MV-4-11 (cell line): ENCODE measurements at regions not wholly inside any gene's neighbourhood (a gene's known extent, or its start where the extent isn't known, plus 50 kb on each side); places are given as distances from the start of the nearest gene placed in this dataset.

Source experiments
- DNase-seq: peaks from one replicate; lab custom pipeline; 2025; lab: John Stamatoyannopoulos, UW

GRCh38 chr5:96283589-96283988 is 149.5 kb downstream of the PCSK1 start:
- DNase-seq, result no peak

DNA sequence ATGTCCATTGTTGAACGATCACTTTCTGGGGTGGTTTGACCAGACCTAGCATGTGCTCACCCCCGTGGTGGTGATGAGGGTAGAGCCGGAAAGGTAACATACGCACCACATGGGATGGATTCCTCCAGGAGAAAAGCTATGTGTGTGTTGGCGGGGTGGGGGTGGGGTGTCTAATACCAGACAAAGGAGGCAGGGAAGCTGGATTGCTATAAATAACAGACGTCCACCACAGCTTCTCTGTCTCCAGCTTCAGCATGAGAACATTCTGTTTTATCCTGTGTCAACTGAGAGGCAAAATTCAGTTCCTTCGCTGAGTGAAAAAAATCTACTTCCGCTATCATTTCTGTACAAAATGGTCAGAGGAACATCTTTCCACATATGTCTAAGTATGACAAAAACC is 151.0 kb downstream of the PCSK1 start:
- no peak for DNase-seq

DNA sequence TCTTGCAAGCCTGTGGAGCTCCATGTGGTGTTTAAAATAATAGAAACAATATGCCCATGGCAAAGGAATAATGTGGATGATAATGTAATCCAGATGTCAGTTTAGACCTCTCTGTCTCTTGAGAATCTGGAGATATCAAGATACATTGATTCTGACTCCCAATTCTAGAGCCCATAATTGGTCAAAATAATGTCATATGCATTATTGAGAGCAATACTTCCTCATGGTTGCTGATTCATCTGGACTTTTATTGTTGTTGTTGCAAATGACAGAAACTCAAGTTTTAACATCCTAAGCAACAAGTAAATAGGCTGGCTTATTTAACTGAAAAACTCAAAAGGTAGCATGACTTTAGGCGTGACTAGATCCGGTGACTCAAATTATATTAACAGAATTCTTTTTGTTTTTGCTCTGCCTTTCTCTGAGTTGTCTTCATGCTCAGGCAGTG is 152.1 kb downstream of the PCSK1 start:
- DNase-seq, result no peak

- no peak for DNase-seq
Observed at GRCh38 chr5:96279801-96280542, 153.1 kb downstream of the PCSK1 start.

GRCh38 chr5:96278981-96279380 is 154.1 kb downstream of the PCSK1 start:
- DNase-seq, result no peak

DNA sequence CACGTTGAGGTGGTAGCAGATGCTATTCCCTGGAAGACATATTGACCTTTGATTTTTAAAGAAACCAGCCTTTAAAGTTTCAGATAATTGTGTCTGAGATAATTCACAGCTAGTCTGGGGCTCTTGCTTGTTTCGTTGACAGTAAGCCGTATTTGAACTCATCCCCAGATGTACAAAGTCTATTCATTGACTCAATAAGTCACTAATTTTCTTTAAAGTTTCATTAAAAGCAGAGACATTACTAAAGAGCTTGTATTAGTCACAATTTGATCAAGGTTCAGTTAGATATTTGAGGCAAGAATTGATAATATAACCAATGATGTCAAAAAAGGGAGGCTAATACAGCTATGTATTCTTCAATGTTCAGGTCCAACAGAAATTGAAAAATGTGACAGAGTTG is 158.0 kb downstream of the PCSK1 start:
- no peak for DNase-seq

DNA sequence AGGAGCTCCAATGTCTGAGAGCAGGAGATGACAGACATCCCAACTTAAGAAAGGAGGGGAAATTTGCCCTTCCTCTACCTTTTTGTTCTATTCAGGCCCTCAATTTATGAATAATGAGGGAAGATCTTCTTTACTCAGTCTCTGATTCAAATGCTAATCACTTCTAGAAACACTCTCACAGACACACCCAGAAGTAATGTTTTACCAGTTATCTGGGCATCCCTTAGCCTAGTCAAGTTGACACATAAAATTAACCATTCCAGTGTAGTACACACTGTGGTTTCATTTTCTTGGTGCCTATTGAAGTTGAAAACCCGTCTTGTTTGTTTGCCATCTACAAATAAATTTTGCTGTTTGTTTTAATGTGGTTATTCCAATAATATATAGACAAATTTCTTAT is 167.6 kb downstream of the PCSK1 start:
- no peak for DNase-seq

- no peak for DNase-seq
Observed at GRCh38 chr5:96264047-96264446, 169.0 kb downstream of the PCSK1 start.

DNA sequence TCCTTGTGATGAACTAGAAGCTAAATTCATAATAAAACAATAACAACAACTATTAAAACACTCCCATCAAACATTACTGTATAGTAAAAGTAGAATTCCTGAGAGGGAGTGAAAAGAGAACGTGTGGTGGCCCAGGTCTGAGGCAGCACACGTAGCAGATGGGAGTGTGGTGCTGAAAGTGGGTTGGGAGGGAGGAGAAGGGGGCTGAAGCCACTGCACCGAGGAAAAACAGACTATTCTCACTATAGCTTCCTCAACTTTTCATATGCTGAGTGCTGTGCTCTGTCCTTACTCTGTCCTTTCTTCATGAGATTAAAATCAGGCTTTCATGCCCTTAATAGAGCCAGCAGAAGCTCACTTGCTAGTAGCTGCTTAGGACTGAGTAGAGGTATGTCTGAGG is 170.9 kb downstream of the PCSK1 start:
- DNase-seq, result no peak

DNA sequence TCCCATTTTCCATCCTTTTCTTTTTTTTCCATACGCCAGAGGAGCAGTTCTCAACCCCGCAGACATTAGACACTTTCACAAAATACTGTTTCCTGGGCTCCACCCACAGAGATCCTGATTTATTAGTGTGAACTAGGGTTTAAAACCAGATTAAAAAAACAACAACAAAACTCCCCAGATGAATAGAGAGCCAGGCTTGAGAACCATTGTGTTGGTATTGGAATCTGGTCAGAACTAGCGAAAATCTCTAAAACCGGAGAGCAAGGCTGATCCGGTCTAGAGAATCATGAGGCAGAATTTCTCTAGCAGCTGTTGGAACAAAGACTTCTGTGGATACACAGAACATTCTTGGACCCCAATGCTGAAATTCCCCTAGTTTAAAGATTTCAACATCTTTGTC is 173.0 kb downstream of the PCSK1 start:
- no peak for DNase-seq

DNA sequence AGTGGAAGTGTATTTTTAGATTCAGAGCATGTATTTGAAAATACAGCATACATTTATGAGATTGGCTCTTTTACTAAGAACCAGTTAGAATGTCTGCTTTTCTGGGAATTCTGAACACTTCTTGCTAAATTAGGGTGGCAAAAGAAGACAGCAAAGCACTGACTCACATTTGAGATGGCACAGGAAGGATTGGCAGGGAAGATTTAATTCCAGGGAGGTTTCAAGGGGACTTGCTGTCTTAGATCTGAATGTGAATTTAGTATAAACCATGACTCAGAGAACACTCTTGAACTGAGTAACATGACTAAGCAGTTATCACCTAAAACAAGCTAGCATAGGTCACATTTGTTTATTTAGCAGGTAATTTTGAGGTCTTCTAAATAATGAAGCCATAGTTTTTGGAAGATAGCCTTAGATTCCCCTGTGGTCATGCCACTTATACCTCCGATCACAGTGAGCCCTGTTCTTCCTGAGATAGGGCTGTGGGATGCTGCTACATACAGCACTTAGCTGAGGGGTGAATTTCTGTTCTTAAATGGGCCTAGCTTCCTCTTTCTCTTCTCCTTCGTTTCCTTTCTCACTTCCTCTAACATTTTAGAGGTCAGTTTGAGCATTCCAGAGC is 173.8 kb downstream of the PCSK1 start:
- peak; percentile 83 for DNase-seq

GRCh38 chr5:96258692-96259091 is 174.4 kb downstream of the PCSK1 start:
- no peak for DNase-seq

DNA sequence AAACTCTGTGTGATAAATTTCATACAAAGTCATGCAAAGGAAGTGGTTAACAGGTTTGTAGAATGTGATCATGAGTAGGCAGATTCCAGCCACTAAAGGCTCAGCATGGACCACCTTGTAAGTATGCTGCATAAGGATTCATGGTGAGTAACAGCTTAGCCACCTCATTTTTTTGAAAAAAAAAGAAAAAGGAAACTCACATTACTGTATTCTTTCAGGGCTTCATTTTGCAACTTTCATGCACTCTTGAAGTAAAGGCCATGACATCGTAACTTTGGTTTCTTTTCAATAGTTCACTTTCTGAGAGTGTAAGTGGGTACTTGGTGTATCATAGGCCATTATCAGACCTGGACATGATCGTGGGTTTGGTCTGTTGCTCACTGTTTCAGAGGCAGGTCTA is 175.1 kb downstream of the PCSK1 start:
- DNase-seq, result peak; percentile 9

- DNase-seq, result peak; percentile 68
Observed at GRCh38 chr5:96256795-96257470, 176.1 kb downstream of the PCSK1 start.

GRCh38 chr5:96254980-96255691 is 177.9 kb downstream of the PCSK1 start:
- DNase-seq, result no peak

- no peak for DNase-seq
Observed at GRCh38 chr5:96253140-96253539, 179.9 kb downstream of the PCSK1 start.

DNA sequence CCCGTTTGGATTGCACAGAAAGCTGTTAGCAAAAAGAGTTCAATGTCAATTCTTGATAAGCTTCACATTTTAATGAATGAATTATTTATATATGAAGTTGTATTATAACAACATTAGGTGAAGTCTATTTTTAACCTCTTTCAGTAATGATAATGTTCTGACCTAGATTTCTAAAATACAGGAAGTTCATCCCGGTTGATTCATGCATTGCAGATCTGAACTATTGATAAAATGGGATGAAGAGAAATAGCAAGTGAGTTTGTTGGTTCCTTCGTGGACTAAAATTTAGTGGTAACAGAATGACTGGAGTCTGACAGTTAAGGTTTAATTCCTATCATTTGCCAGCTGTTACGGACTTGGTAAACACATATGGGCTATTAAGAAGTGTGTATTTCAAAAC is 180.5 kb downstream of the PCSK1 start:
- no peak for DNase-seq

DNA sequence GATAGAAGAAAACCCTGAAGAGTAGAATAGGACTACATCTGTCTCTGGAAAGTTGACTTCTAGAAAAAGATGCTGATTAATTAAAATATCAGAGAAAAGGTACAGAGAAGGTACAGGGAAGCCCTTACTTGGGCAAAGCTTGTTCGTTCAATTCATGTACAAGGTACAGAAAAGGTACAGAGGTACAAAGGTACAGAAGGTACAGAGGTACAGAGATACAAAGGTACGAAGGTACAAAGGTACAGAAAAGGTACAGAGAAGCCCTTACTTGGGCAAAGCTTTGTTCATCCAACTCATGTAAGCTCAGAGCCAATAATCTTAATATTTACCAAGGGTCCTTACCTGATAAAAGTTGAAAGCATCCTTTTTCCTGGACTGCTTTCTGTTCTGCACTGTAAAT is 182.3 kb downstream of the PCSK1 start:
- no peak for DNase-seq

- no peak for DNase-seq
Observed at GRCh38 chr5:96248131-96248530, 184.9 kb downstream of the PCSK1 start.

GRCh38 chr5:96247708-96248107 is 185.3 kb downstream of the PCSK1 start:
- DNase-seq, result no peak

GRCh38 chr5:96247097-96247701 is 185.8 kb downstream of the PCSK1 start:
- DNase-seq, result no peak
